ENCODE measurements at regions not wholly inside any gene's neighbourhood (a gene's known extent, or its start where the extent isn't known, plus 50 kb on each side); places are given as distances from the start of the nearest gene placed in this dataset.

- TF ChIP-seq POLR2A (IDR thresholded peaks at IDR 0.05; ENCODE audit: low read depth, low read length): no peak
- no peak for TF ChIP-seq TAF1 (IDR thresholded peaks at IDR 0.05; ENCODE audit: borderline replicate concordance, low read depth, low read length)
- no peak for TF ChIP-seq POLR2AphosphoS5 (IDR thresholded peaks at IDR 0.05; ENCODE audit: low read depth, low read length)
Observed at GRCh38 chr10:2861632-2862210, 205.6 kb upstream of the PFKP start.

Data from GM12892 (cell line).